ENCODE measurements at regions not wholly inside any gene's neighbourhood (a gene's known extent, or its start where the extent isn't known, plus 50 kb on each side); places are given as distances from the start of the nearest gene placed in this dataset.

- Histone ChIP-seq H3K4me3 (no peak overlapping the region), H3K9me3 (no peaks in the 10 kb centered on the region), H3K36me3 (ENCODE audit: low read depth, missing control alignments) (no peaks in the 10 kb centered on the region), H3K4me1 (no peaks in the 10 kb centered on the region), H3K27ac (no peak overlapping the region), H3K27me3 (no peaks in the 10 kb centered on the region)
- intact Hi-C loops (cut with DNase I; ENCODE audit: low total_unique reads) = no loop called here
- TF ChIP-seq, protein P1, sequence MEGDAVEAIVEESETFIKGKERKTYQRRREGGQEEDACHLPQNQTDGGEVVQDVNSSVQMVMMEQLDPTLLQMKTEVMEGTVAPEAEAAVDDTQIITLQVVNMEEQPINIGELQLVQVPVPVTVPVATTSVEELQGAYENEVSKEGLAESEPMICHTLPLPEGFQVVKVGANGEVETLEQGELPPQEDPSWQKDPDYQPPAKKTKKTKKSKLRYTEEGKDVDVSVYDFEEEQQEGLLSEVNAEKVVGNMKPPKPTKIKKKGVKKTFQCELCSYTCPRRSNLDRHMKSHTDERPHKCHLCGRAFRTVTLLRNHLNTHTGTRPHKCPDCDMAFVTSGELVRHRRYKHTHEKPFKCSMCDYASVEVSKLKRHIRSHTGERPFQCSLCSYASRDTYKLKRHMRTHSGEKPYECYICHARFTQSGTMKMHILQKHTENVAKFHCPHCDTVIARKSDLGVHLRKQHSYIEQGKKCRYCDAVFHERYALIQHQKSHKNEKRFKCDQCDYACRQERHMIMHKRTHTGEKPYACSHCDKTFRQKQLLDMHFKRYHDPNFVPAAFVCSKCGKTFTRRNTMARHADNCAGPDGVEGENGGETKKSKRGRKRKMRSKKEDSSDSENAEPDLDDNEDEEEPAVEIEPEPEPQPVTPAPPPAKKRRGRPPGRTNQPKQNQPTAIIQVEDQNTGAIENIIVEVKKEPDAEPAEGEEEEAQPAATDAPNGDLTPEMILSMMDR (IDR thresholded peaks at IDR 0.05) = no peak
- TF ChIP-seq POLR2A (IDR thresholded peaks at IDR 0.05) = no peak
- WGBS, 2 donors = 63 to 67% methylated on average over 1 of the region's 1 CpG
- no peak for DNase-seq
These were observed 412.1 kb downstream of the METTL15 start for GRCh38 chr11:28520291-28520690.

GRCh38 chr11:28518825-28519224 lies 410.6 kb downstream of the METTL15 start:
- H3K4me3 ChIP-seq = no peak overlapping the region
- H3K27me3 ChIP-seq = no peaks in the 10 kb centered on the region
- no peak for DNase-seq
- intact Hi-C loops (cut with DNase I; ENCODE audit: low total_unique reads) = no loop called here
- no peak overlapping the region for H3K27ac ChIP-seq
- no peaks in the 10 kb centered on the region for H3K36me3 ChIP-seq (ENCODE audit: low read depth, missing control alignments)
- H3K9me3 ChIP-seq = no peaks in the 10 kb centered on the region
- no peaks in the 10 kb centered on the region for H3K4me1 ChIP-seq
- TF ChIP-seq, protein P1 (IDR thresholded peaks at IDR 0.05) = no peak
- no peak for TF ChIP-seq POLR2A (IDR thresholded peaks at IDR 0.05)

- no peaks in the 10 kb centered on the region for H3K27me3 ChIP-seq
- H3K4me1 ChIP-seq = no peaks in the 10 kb centered on the region
- H3K27ac ChIP-seq = no peak overlapping the region
- TF ChIP-seq, protein P1 (IDR thresholded peaks at IDR 0.05) = no peak
- no peak for TF ChIP-seq POLR2A (IDR thresholded peaks at IDR 0.05)
- no peak for DNase-seq
- intact Hi-C loops (cut with DNase I; ENCODE audit: low total_unique reads) = no loop called here
- H3K4me3 ChIP-seq = no peak overlapping the region
- no peaks in the 10 kb centered on the region for H3K36me3 ChIP-seq (ENCODE audit: low read depth, missing control alignments)
- H3K9me3 ChIP-seq = no peaks in the 10 kb centered on the region
- 51 to 89% methylated on average over 5 of the region's 5 CpGs for WGBS, 2 donors
These were observed 409.4 kb downstream of the METTL15 start for GRCh38 chr11:28517621-28518020.

- Histone ChIP-seq H3K27ac (no peak overlapping the region), H3K9me3 (no peaks in the 10 kb centered on the region), H3K4me3 (no peak overlapping the region), H3K27me3 (no peaks in the 10 kb centered on the region), H3K36me3 (ENCODE audit: low read depth, missing control alignments) (no peaks in the 10 kb centered on the region), H3K4me1 (no peaks in the 10 kb centered on the region)
- TF ChIP-seq, protein P1 (IDR thresholded peaks at IDR 0.05) = no peak
- TF ChIP-seq POLR2A (IDR thresholded peaks at IDR 0.05) = no peak
- intact Hi-C loops (cut with DNase I; ENCODE audit: low total_unique reads) = no loop called here
- 84 to 87% methylated on average over 2 of the region's 2 CpGs for WGBS, 2 donors
- DNase-seq = no peak
These were observed 406.2 kb downstream of the METTL15 start for GRCh38 chr11:28514391-28514790.

DNA sequence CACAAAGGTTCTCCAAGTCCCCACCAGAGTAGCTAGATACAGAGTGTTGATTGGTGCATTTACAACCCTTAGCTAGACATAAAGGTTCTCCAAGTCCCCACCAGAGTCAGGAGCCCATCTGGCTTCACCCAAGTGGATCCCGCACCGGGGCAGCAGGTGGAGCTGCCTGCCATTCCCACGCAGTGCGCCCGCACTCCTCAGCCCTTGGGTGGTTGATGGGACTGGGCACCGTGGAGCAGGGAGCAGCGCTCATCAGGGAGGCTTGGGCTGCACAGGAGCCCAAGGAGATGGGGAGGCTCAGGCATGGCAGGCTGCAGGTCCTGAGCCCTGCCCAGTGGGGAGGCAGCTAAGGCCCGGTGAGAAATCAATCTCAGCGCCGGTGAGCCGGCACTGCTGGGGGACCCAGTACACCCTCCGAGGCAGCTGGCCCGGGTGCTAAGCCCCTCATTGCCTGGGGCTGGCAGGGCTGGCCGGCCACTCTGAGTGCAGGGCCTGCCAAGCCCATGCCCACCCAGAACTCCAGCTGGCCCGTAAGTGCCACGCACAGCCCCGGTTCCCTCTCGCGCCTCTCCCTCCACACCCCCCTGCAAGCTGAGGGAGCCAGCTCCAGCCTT lies 404.1 kb downstream of the METTL15 start:
- no peak for TF ChIP-seq POLR2A (IDR thresholded peaks at IDR 0.05)
- TF ChIP-seq, protein P1 (IDR thresholded peaks at IDR 0.05) = no peak
- intact Hi-C loops (cut with DNase I; ENCODE audit: low total_unique reads) = no loop called here
- no peaks in the 10 kb centered on the region for H3K27me3 ChIP-seq

More for the DNA sequence above, 404.1 kb downstream of the METTL15 start:
- Histone ChIP-seq H3K4me3 (no peak overlapping the region), H3K4me1 (no peaks in the 10 kb centered on the region), H3K27ac (no peak overlapping the region), H3K36me3 (ENCODE audit: low read depth, missing control alignments) (no peaks in the 10 kb centered on the region), H3K9me3 (no peaks in the 10 kb centered on the region)
- DNase-seq = no peak
- WGBS, 2 donors = 99% methylated on average over 19 of the region's 19 CpGs; no CpG with 5 or more reads in 1 of the 2 donors
